H1 (cell line): ENCODE measurements at regions not wholly inside any gene's neighbourhood (a gene's known extent, or its start where the extent isn't known, plus 50 kb on each side); places are given as distances from the start of the nearest gene placed in this dataset.

Source experiments
- CTCF ChIA-PET: fragments of 300-600 bp; sonication (Branson Sonifier 250); formaldehyde crosslinking; loops from one replicate; lab custom pipeline; 2021; ENCODE audit not compliant: partially characterized antibody; lab: Charles Lee
- POLR2A ChIA-PET: fragments of 300-600 bp; sonication (Branson Sonifier 250); formaldehyde crosslinking; loops from one replicate; lab custom pipeline; 2021; ENCODE audit warnings: inconsistent platforms; ENCODE audit not compliant: partially characterized antibody; lab: Charles Lee
- DNase-seq, 2 experiments: peaks; one replicate each; pipeline versions ENCODE4 v3.0.0 to v3.0.0-alpha.2; 2010 to 2022; ENCODE audit warnings: low spot score in 2 of 2, low read depth in 1 of 2, mixed read lengths in 1 of 2
- FAIRE-seq: peaks from 2 replicates; lab custom pipeline; 2011; peaks lifted over from hg19 to GRCh38; lab: Jason Lieb, UNC
- H2AFZ ChIP-seq: 2 replicates; pipeline ENCODE4 v1.8.1; 2012; ENCODE audit warnings: low read length, inconsistent platforms
- H2AK5ac ChIP-seq: 2 replicates; pipeline ENCODE4 v1.6.1; 2013; ENCODE audit warnings: low read depth, low read length
- H2BK120ac ChIP-seq: replicated peaks from 2 replicates; pipeline ENCODE3; 2013; ENCODE audit warnings: low read depth, low read length, inconsistent platforms
- H2BK12ac ChIP-seq: 2 replicates; pipeline ENCODE4 v1.6.1; 2013; ENCODE audit warnings: low read depth, low read length
- H2BK15ac ChIP-seq: 2 replicates; pipeline ENCODE4 v1.6.1; 2013; ENCODE audit warnings: low read length
- H2BK20ac ChIP-seq: 2 replicates; pipeline ENCODE4 v1.6.1; 2013; ENCODE audit warnings: low read length
- H2BK5ac ChIP-seq: 2 replicates; pipeline ENCODE4 v1.6.1; 2013; ENCODE audit warnings: low read depth, low read length
- H3K14ac ChIP-seq: 2 replicates; pipeline ENCODE4 v1.6.1; 2013; ENCODE audit warnings: inconsistent platforms; ENCODE audit not compliant: insufficient read length
- H3K18ac ChIP-seq: 2 replicates; pipeline ENCODE4 v1.6.1; 2013; ENCODE audit warnings: low read length; ENCODE audit errors: extremely low read depth
- H3K23ac ChIP-seq: 2 replicates; pipeline ENCODE4 v1.6.1; 2013; ENCODE audit warnings: inconsistent platforms; ENCODE audit not compliant: insufficient read length
- H3K23me2 ChIP-seq: 2 replicates; pipeline ENCODE4 v1.6.1; 2013; ENCODE audit warnings: low read depth, low read length
- H3K27ac ChIP-seq: 2 replicates; pipeline ENCODE4 v1.6.1; 2011; ENCODE audit warnings: low read depth, low read length, inconsistent platforms
- H3K27me3 ChIP-seq, 4 experiments: replicated peaks in 1 of 4; 1 replicate in 1 of 4; 2 replicates in 3 of 4; pipeline versions ENCODE4 v1.6.1 to v1.8.1; 2011 to 2013; ENCODE audit warnings: low read length in 3 of 4, mild to moderate bottlenecking in 3 of 4, inconsistent platforms in 2 of 4, mixed read lengths in 2 of 4, moderate library complexity in 1 of 4; ENCODE audit not compliant: control insufficient read depth in 3 of 4, insufficient read depth in 3 of 4; ENCODE audit errors: extremely low read depth in 1 of 4
- H3K36me3 ChIP-seq, 4 experiments: 2 replicates each; pipeline versions ENCODE4 v1.6.1 to v1.8.1; 2011 to 2013; ENCODE audit warnings: mild to moderate bottlenecking in 4 of 4, low read length in 3 of 4, moderate library complexity in 2 of 4, control low read depth in 1 of 4, inconsistent platforms in 1 of 4; ENCODE audit not compliant: insufficient read depth in 4 of 4, control insufficient read depth in 2 of 4
- H3K4ac ChIP-seq: replicated peaks from 2 replicates; pipeline ENCODE3; 2013; ENCODE audit warnings: low read length, low read depth, mixed read lengths, inconsistent platforms; ENCODE audit not compliant: insufficient read length
- H3K4me1 ChIP-seq, 4 experiments: replicated peaks in 1 of 4; 1 replicate in 1 of 4; 2 replicates in 3 of 4; pipeline versions ENCODE4 v1.6.1 to v1.8.1; 2011 to 2013; ENCODE audit warnings: low read length in 3 of 4, inconsistent platforms in 2 of 4, mixed read lengths in 1 of 4; ENCODE audit not compliant: insufficient read depth in 4 of 4, control insufficient read depth in 3 of 4
- H3K4me2 ChIP-seq, 2 experiments: 2 replicates each; pipeline versions ENCODE4 v1.6.1 to v1.8.1; 2011 to 2013; ENCODE audit warnings: low read depth in 2 of 2, low read length in 2 of 2, control low read depth in 1 of 2, inconsistent platforms in 1 of 2, mild to moderate bottlenecking in 1 of 2; ENCODE audit not compliant: insufficient read depth in 1 of 2
- H3K4me3 ChIP-seq, 4 experiments: fragments of 200-600, 300-600 bp in 1 of 4; sonication (generic), shearing (Covaris generic), sonication (Bioruptor Twin) in 1 of 4; 2 replicates each; pipeline versions ENCODE4 v1.5.1 to v1.8.1; 2011 to 2016; ENCODE audit warnings: low read length in 4 of 4, low read depth in 3 of 4, control low read depth in 2 of 4, inconsistent platforms in 2 of 4, mild to moderate bottlenecking in 2 of 4, mixed read lengths in 1 of 4, moderate library complexity in 1 of 4; ENCODE audit not compliant: insufficient read depth in 2 of 4; ENCODE audit errors: extremely low read depth in 1 of 4
- H3K56ac ChIP-seq: replicated peaks from 2 replicates; pipeline ENCODE3; 2013; ENCODE audit warnings: low read depth, mild to moderate bottlenecking, mixed read lengths, low read length, inconsistent platforms; ENCODE audit not compliant: insufficient read length
- H3K79me1 ChIP-seq: 2 replicates; pipeline ENCODE4 v1.6.1; 2013; ENCODE audit warnings: low read depth, low read length, control low read depth
- H3K79me2 ChIP-seq, 2 experiments: 2 replicates each; pipeline versions ENCODE4 v1.6.1 to v1.8.1; 2012 to 2013; ENCODE audit warnings: low read length in 2 of 2, mild to moderate bottlenecking in 2 of 2, inconsistent platforms in 1 of 2; ENCODE audit not compliant: insufficient read depth in 2 of 2, control insufficient read depth in 1 of 2
- H3K9ac ChIP-seq, 4 experiments: replicated peaks in 1 of 4; 1 replicate in 1 of 4; 2 replicates in 3 of 4; pipeline versions ENCODE4 v1.6.1 to v1.8.1; 2011 to 2013; ENCODE audit warnings: low read depth in 3 of 4, low read length in 3 of 4, control low read depth in 2 of 4, mild to moderate bottlenecking in 2 of 4, moderate library complexity in 2 of 4, inconsistent platforms in 1 of 4; ENCODE audit errors: extremely low read depth in 1 of 4
- H3K9me3 ChIP-seq, 2 experiments: 2 replicates each; pipeline versions ENCODE4 v1.6.1 to v1.8.1; 2012 to 2013; ENCODE audit warnings: mild to moderate bottlenecking in 2 of 2, moderate library complexity in 2 of 2, control low read depth in 1 of 2, inconsistent platforms in 1 of 2, low read depth in 1 of 2, low read length in 1 of 2, mixed read lengths in 1 of 2; ENCODE audit not compliant: insufficient read depth in 2 of 2
- H4K20me1 ChIP-seq, 2 experiments: replicated peaks in 1 of 2; 2 replicates each; pipeline versions ENCODE3 to v1.8.1; 2011 to 2013; ENCODE audit warnings: inconsistent platforms in 2 of 2, low read length in 2 of 2, mild to moderate bottlenecking in 1 of 2; ENCODE audit not compliant: insufficient read depth in 2 of 2, control insufficient read depth in 1 of 2
- H4K5ac ChIP-seq: 2 replicates; pipeline ENCODE4 v1.6.1; 2013; ENCODE audit warnings: low read length, low read depth, mixed read lengths, inconsistent platforms; ENCODE audit not compliant: insufficient read length
- H4K8ac ChIP-seq: 2 replicates; pipeline ENCODE4 v1.8.0; 2013; ENCODE audit warnings: mild to moderate bottlenecking, moderate library complexity, low read length, inconsistent platforms; ENCODE audit not compliant: insufficient read depth; ENCODE audit errors: extremely low read depth
- H4K91ac ChIP-seq: replicated peaks from 2 replicates; pipeline ENCODE3; 2013; ENCODE audit warnings: low read length, mixed read lengths, inconsistent platforms; ENCODE audit not compliant: insufficient read length
- RAD21 ChIP-seq, 2 experiments: IDR thresholded peaks in 1 of 2; conservative IDR thresholded peaks in 1 of 2; 2 replicates each; pipeline ENCODE4 v1.6.1; 2011; ENCODE audit warnings: low read depth in 2 of 2, low read length in 2 of 2, improper control_type of control experiment in 1 of 2, inconsistent platforms in 1 of 2, mild to moderate bottlenecking in 1 of 2, moderate library complexity in 1 of 2

- ChIA-PET CTCF (no interaction called here), POLR2A (no interaction called here)
- Histone ChIP-seq H3K27me3 (no peaks in the 10 kb centered on the region), H3K79me2 (no peaks in the 10 kb centered on the region), H2AK5ac (no peak overlapping the region), H3K4ac (no peak overlapping the region), H2BK15ac (no peak overlapping the region), H3K18ac (no peak overlapping the region), H3K9me3 (no peaks in the 10 kb centered on the region), H4K20me1 (no peaks in the 10 kb centered on the region), H2BK120ac (no peak overlapping the region), H3K4me3 (no peak overlapping the region), H3K9ac (no peak overlapping the region), H2BK5ac (no peak overlapping the region), H4K8ac (no peak overlapping the region), H2BK20ac (no peak overlapping the region), H3K79me1 (no peaks in the 10 kb centered on the region), H3K4me1 (no peaks in the 10 kb centered on the region), H4K91ac (no peak overlapping the region), H3K27ac (no peak overlapping the region), H4K5ac (no peak overlapping the region), H3K4me2 (no peak overlapping the region), H3K36me3 (no peaks in the 10 kb centered on the region), H3K23me2 (no peaks in the 10 kb centered on the region), H3K14ac (no peak overlapping the region), H2BK12ac (no peak overlapping the region), H2AFZ (no peak overlapping the region), H3K23ac (no peak overlapping the region), H3K56ac (no peak overlapping the region)
- FAIRE-seq (no peak), DNase-seq (no peak)
- no peak for TF ChIP-seq RAD21 (IDR thresholded peaks at IDR 0.05 in 1 of 2, conservative IDR thresholded peaks at IDR 0.05 in 1 of 2; ENCODE audit: low read depth in 2 of 2, low read length in 2 of 2)
Measured at GRCh38 chr7:95715274-95715673, 57.1 kb upstream of the DYNC1I1 start.
